Trophoblast cell (in vitro differentiated cells and primary cell): ENCODE measurements at regions not wholly inside any gene's neighbourhood (a gene's known extent, or its start where the extent isn't known, plus 50 kb on each side); places are given as distances from the start of the nearest gene placed in this dataset.
A peak's percentile ranks its signal among the peaks of the same experiment; 100 is the strongest.

Experiments
- DNase-seq, 2 donors: peaks; one replicate each; pipeline ENCODE4 v3.0.0-alpha.2; 2016
- H2AFZ ChIP-seq: 2 replicates; pipeline ENCODE4 v1.6.1; 2013; ENCODE audit warnings: low read length, moderate library complexity, mild to moderate bottlenecking; ENCODE audit not compliant: insufficient read depth, poor library complexity
- H2AK5ac ChIP-seq: 2 replicates; pipeline ENCODE4 v1.6.1; 2013; ENCODE audit warnings: mild to moderate bottlenecking, low read length
- H2BK120ac ChIP-seq: 2 replicates; pipeline ENCODE4 v1.6.1; 2013; ENCODE audit warnings: low read length, mild to moderate bottlenecking, moderate library complexity; ENCODE audit not compliant: insufficient read depth, poor library complexity
- H2BK12ac ChIP-seq: 2 replicates; pipeline ENCODE4 v1.6.1; 2013; ENCODE audit warnings: mild to moderate bottlenecking, low read length, moderate library complexity
- H2BK5ac ChIP-seq: 2 replicates; pipeline ENCODE4 v1.6.1; 2013; ENCODE audit warnings: low read length, low read depth, moderate library complexity, mild to moderate bottlenecking; ENCODE audit not compliant: poor library complexity
- H3K14ac ChIP-seq: 2 replicates; pipeline ENCODE4 v1.6.1; 2013; ENCODE audit warnings: mild to moderate bottlenecking, low read length
- H3K18ac ChIP-seq: 2 replicates; pipeline ENCODE4 v1.6.1; 2013; ENCODE audit warnings: mild to moderate bottlenecking, low read length
- H3K23ac ChIP-seq: 2 replicates; pipeline ENCODE4 v1.6.1; 2013; ENCODE audit warnings: low read length
- H3K27ac ChIP-seq: 2 replicates; pipeline ENCODE4 v1.5.1; 2013; ENCODE audit warnings: low read depth, mild to moderate bottlenecking, inconsistent platforms, low read length, moderate library complexity
- H3K27me3 ChIP-seq: 2 replicates; pipeline ENCODE4 v1.6.1; 2013; ENCODE audit warnings: inconsistent platforms, mild to moderate bottlenecking, low read length, moderate library complexity; ENCODE audit not compliant: insufficient read depth
- H3K36me3 ChIP-seq, 2 experiments: 1 replicate in 1 of 2; 2 replicates in 1 of 2; pipeline ENCODE4 v1.6.1; 2013; ENCODE audit warnings: low read length in 2 of 2, mild to moderate bottlenecking in 2 of 2, moderate library complexity in 1 of 2; ENCODE audit not compliant: insufficient read depth in 2 of 2, control insufficient read depth in 1 of 2
- H3K4ac ChIP-seq: 2 replicates; pipeline ENCODE4 v1.6.1; 2013; ENCODE audit warnings: low read depth, mild to moderate bottlenecking, low read length, moderate library complexity
- H3K4me1 ChIP-seq, 2 experiments: 1 replicate in 1 of 2; 2 replicates in 1 of 2; pipeline ENCODE4 v1.6.1; 2013; ENCODE audit warnings: low read length in 2 of 2, mild to moderate bottlenecking in 2 of 2, moderate library complexity in 1 of 2; ENCODE audit not compliant: insufficient read depth in 2 of 2, control insufficient read depth in 1 of 2
- H3K4me2 ChIP-seq: 2 replicates; pipeline ENCODE4 v1.6.1; 2013; ENCODE audit warnings: inconsistent platforms, mild to moderate bottlenecking, low read length, moderate library complexity
- H3K4me3 ChIP-seq: 2 replicates; pipeline ENCODE4 v1.5.1; 2013; ENCODE audit warnings: mild to moderate bottlenecking, low read depth, low read length, inconsistent platforms
- H3K79me1 ChIP-seq: one replicate; pipeline ENCODE4 v1.6.1; 2013; ENCODE audit warnings: low read length
- H3K79me2 ChIP-seq: 2 replicates; pipeline ENCODE4 v1.6.1; 2013; ENCODE audit warnings: low read length, mild to moderate bottlenecking; ENCODE audit not compliant: control insufficient read depth, insufficient read depth, poor library complexity
- H3K9ac ChIP-seq: 2 replicates; pipeline ENCODE4 v1.6.1; 2013; ENCODE audit warnings: mild to moderate bottlenecking, low read length
- H3K9me3 ChIP-seq: 2 replicates; pipeline ENCODE4 v1.6.1; 2013; ENCODE audit warnings: low read depth, mild to moderate bottlenecking, control low read depth, inconsistent platforms, low read length; ENCODE audit not compliant: insufficient read depth
- H4K12ac ChIP-seq: 2 replicates; pipeline ENCODE4 v1.6.1; 2013; ENCODE audit warnings: low read depth, mild to moderate bottlenecking, low read length, moderate library complexity
- H4K8ac ChIP-seq: 2 replicates; pipeline ENCODE4 v1.6.1; 2013; ENCODE audit warnings: low read depth, mild to moderate bottlenecking, low read length, moderate library complexity
- H4K91ac ChIP-seq: one replicate; pipeline ENCODE4 v1.6.1; 2013; ENCODE audit warnings: low read depth, mild to moderate bottlenecking, low read length, moderate library complexity
- WGBS: extraction: QIAGEN DNeasy Blood & Tissue Kit; methylation state at CpG from one replicate; pipeline ENCODE4 v1.1.7; 2013; ENCODE audit warnings: missing lambda C conversion rate; ENCODE audit not compliant: insufficient read length, insufficient coverage; ENCODE audit errors: extremely low coverage; 5-methylcytosine and 5-hydroxymethylcytosine counted together

GRCh38 chr6:147022041-147022440 lies 182.2 kb upstream of the STXBP5 start:
- H4K8ac ChIP-seq = no peak overlapping the region
- H3K9me3 ChIP-seq = no peaks in the 10 kb centered on the region
- H4K91ac ChIP-seq = no peak overlapping the region
- no peak overlapping the region for H3K4me3 ChIP-seq
- H3K9ac ChIP-seq = no peak overlapping the region
- H4K12ac ChIP-seq = no peak overlapping the region
- H2AFZ ChIP-seq = no peak overlapping the region
- no peak overlapping the region for H3K4ac ChIP-seq
- no peaks in the 10 kb centered on the region for H3K79me2 ChIP-seq
- H2BK12ac ChIP-seq = no peak overlapping the region
- no peaks in the 10 kb centered on the region for H3K4me1 ChIP-seq
- H3K23ac ChIP-seq = no peak overlapping the region
- no peaks in the 10 kb centered on the region for H3K79me1 ChIP-seq
- no peaks in the 10 kb centered on the region for H3K27me3 ChIP-seq
- H2BK5ac ChIP-seq = no peak overlapping the region
- peak in 1 of 2 donors; percentile 32 for DNase-seq
- no CpG with 5 or more reads among the region's 2 CpGs for WGBS
- H3K27ac ChIP-seq = no peak overlapping the region
- no peaks in the 10 kb centered on the region for H3K36me3 ChIP-seq
- H3K18ac ChIP-seq = no peak overlapping the region
- H2BK120ac ChIP-seq = no peak overlapping the region
- H3K14ac ChIP-seq = no peak overlapping the region
- no peak overlapping the region for H3K4me2 ChIP-seq
- no peak overlapping the region for H2AK5ac ChIP-seq

- no peak overlapping the region for H2BK12ac ChIP-seq
- no peaks in the 10 kb centered on the region for H3K27me3 ChIP-seq
- no peak overlapping the region for H2BK120ac ChIP-seq
- no peaks in the 10 kb centered on the region for H3K79me2 ChIP-seq
- H3K79me1 ChIP-seq = no peaks in the 10 kb centered on the region
- H3K4me3 ChIP-seq = no peak overlapping the region
- H4K8ac ChIP-seq = no peak overlapping the region
- H3K4me2 ChIP-seq = no peak overlapping the region
- DNase-seq = no peak
- H3K36me3 ChIP-seq = no peaks in the 10 kb centered on the region
- no peak overlapping the region for H3K4ac ChIP-seq
- no peak overlapping the region for H2AK5ac ChIP-seq
- no peak overlapping the region for H4K12ac ChIP-seq
- H3K9me3 ChIP-seq = no peaks in the 10 kb centered on the region
- H3K14ac ChIP-seq = no peak overlapping the region
- no peaks in the 10 kb centered on the region for H3K4me1 ChIP-seq
- no peak overlapping the region for H2BK5ac ChIP-seq
- H4K91ac ChIP-seq = no peak overlapping the region
- no peak overlapping the region for H2AFZ ChIP-seq
- H3K9ac ChIP-seq = no peak overlapping the region
- no peak overlapping the region for H3K23ac ChIP-seq
- no peak overlapping the region for H3K18ac ChIP-seq
- H3K27ac ChIP-seq = no peak overlapping the region
Observed at GRCh38 chr6:147023148-147023547, 181.1 kb upstream of the STXBP5 start.

GRCh38 chr6:147023581-147023980 lies 180.6 kb upstream of the STXBP5 start:
- Histone ChIP-seq H3K4me3 (no peak overlapping the region), H3K9ac (no peak overlapping the region), H3K14ac (no peak overlapping the region), H2BK120ac (no peak overlapping the region), H3K27ac (no peak overlapping the region), H3K4ac (no peak overlapping the region), H4K8ac (no peak overlapping the region), H2AFZ (no peak overlapping the region), H4K91ac (no peak overlapping the region), H3K23ac (no peak overlapping the region), H3K27me3 (no peaks in the 10 kb centered on the region), H3K18ac (no peak overlapping the region), H3K4me2 (no peak overlapping the region), H2BK12ac (no peak overlapping the region), H3K9me3 (no peaks in the 10 kb centered on the region), H3K4me1 (no peaks in the 10 kb centered on the region), H2BK5ac (no peak overlapping the region), H4K12ac (no peak overlapping the region), H3K79me2 (no peaks in the 10 kb centered on the region), H3K36me3 (no peaks in the 10 kb centered on the region), H3K79me1 (no peaks in the 10 kb centered on the region), H2AK5ac (no peak overlapping the region)
- 100% methylated on average over 1 of the region's 3 CpGs for WGBS
- DNase-seq = no peak

GRCh38 chr6:147029923-147030322 lies 174.3 kb upstream of the STXBP5 start:
- H3K4me3 ChIP-seq = no peak overlapping the region
- H3K4me1 ChIP-seq = no peaks in the 10 kb centered on the region
- H3K4ac ChIP-seq = no peak overlapping the region
- no peaks in the 10 kb centered on the region for H3K36me3 ChIP-seq
- H2AK5ac ChIP-seq = no peak overlapping the region
- no peak overlapping the region for H3K9ac ChIP-seq
- H4K8ac ChIP-seq = no peak overlapping the region
- no peak overlapping the region for H2BK120ac ChIP-seq
- H2BK12ac ChIP-seq = no peak overlapping the region
- H3K18ac ChIP-seq = no peak overlapping the region
- no peak overlapping the region for H3K23ac ChIP-seq
- H3K27me3 ChIP-seq = no peaks in the 10 kb centered on the region
- H3K79me2 ChIP-seq = no peaks in the 10 kb centered on the region
- WGBS = no CpG with 5 or more reads among the region's 1 CpG
- H3K79me1 ChIP-seq = no peaks in the 10 kb centered on the region
- H4K12ac ChIP-seq = no peak overlapping the region
- no peak overlapping the region for H3K4me2 ChIP-seq
- H2BK5ac ChIP-seq = no peak overlapping the region
- H2AFZ ChIP-seq = no peak overlapping the region
- H3K14ac ChIP-seq = no peak overlapping the region
- DNase-seq = no peak
- no peak overlapping the region for H4K91ac ChIP-seq
- H3K27ac ChIP-seq = no peak overlapping the region
- H3K9me3 ChIP-seq = no peaks in the 10 kb centered on the region
